ENCODE measurements at regions not wholly inside any gene's neighbourhood (a gene's known extent, or its start where the extent isn't known, plus 50 kb on each side); places are given as distances from the start of the nearest gene placed in this dataset.

GRCh38 chrX:129239371-129239770, 283.9 kb downstream of the SMARCA1 start:
- TF ChIP-seq CTCF (IDR thresholded peaks at IDR 0.05; ENCODE audit: low read length) (no peak), EZH2 (optimal IDR thresholded peaks at IDR 0.05; ENCODE audit: low read depth, low read length) (no peak)
